ENCODE measurements at regions not wholly inside any gene's neighbourhood (a gene's known extent, or its start where the extent isn't known, plus 50 kb on each side); places are given as distances from the start of the nearest gene placed in this dataset.

DNA sequence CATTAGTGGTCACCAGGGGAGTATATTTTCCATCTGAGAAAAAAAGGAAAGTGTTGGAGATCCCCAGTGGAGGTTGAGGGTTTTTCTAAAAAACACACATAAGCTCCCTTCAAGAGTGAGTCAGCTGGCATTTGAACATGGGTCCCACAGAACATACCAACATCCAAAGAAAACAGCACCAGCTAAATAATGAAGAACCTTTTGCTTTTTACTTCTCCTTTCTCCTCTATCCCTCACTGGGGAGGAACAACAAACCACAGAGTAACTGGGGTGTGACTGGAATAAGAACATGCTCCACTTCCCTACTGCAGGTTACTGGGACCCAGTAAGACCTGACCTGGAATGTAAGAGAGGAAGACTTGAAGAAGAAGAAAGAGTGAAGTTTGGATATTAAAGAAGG is 56.5 kb upstream of the RAPH1 start:
- no peaks in the 10 kb centered on the region for H3K4me1 ChIP-seq (ENCODE audit: control insufficient read depth in 4 of 4, insufficient read depth in 4 of 4, low read length in 3 of 4)
- no peak for DNase-seq (ENCODE audit: low spot score)
- H3K27me3 ChIP-seq (ENCODE audit: control insufficient read depth in 4 of 4, insufficient read depth in 4 of 4, low read length in 3 of 4) = no peaks in the 10 kb centered on the region
- H3K36me3 ChIP-seq (ENCODE audit: control insufficient read depth in 4 of 4, insufficient read depth in 3 of 4, low read depth in 1 of 4, low read length in 3 of 4) = no peaks in the 10 kb centered on the region
- TF ChIP-seq JUND (IDR thresholded peaks at IDR 0.05) (no peak), GABPA (IDR thresholded peaks at IDR 0.05 in 1 of 2, conservative IDR thresholded peaks at IDR 0.05 in 1 of 2) (no peak), YY1 (IDR thresholded peaks at IDR 0.05) (no peak)
- no peak overlapping the region for H3K9ac ChIP-seq (ENCODE audit: low read depth in 1 of 2, low read length in 2 of 2)
- no peak overlapping the region for H3K27ac ChIP-seq (ENCODE audit: low read depth in 1 of 2, low read length in 2 of 2)
- H3K4me3 ChIP-seq (ENCODE audit: low read depth in 1 of 3, low read length in 3 of 3) = no peak overlapping the region
- no peaks in the 10 kb centered on the region for H3K9me3 ChIP-seq (ENCODE audit: control insufficient read depth in 4 of 4, low read length in 3 of 4)

DNA sequence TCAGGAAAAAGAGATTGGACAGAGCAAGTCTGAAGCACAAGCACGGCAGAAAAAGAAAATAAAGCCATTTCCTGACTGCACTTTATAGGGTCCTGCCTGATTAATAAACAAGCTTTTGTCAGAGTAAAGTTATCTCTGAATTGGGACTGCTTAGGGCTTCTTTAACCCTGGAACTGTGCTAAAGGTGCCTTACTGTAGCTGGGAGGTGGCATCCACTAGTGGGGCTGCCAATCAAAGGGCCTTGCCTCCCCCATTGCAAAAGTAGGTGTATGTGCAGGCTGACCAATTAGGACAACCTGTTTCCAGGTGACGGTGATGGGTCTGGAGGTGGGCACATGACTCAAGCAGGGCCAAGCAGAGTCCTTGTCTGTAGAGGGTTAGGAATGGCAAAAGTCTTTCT is 57.4 kb upstream of the RAPH1 start:
- 77% methylated on average over 2 of the region's 2 CpGs for WGBS
- DNase-seq (ENCODE audit: low spot score) = no peak
- Histone ChIP-seq H3K9me3 (ENCODE audit: control insufficient read depth in 4 of 4, low read length in 3 of 4) (no peaks in the 10 kb centered on the region), H3K27ac (ENCODE audit: low read depth in 1 of 2, low read length in 2 of 2) (no peak overlapping the region), H3K9ac (ENCODE audit: low read depth in 1 of 2, low read length in 2 of 2) (no peak overlapping the region), H3K27me3 (ENCODE audit: control insufficient read depth in 4 of 4, insufficient read depth in 4 of 4, low read length in 3 of 4) (no peaks in the 10 kb centered on the region), H3K4me1 (ENCODE audit: control insufficient read depth in 4 of 4, insufficient read depth in 4 of 4, low read length in 3 of 4) (no peaks in the 10 kb centered on the region), H3K36me3 (ENCODE audit: control insufficient read depth in 4 of 4, insufficient read depth in 3 of 4, low read depth in 1 of 4, low read length in 3 of 4) (no peaks in the 10 kb centered on the region), H3K4me3 (ENCODE audit: low read depth in 1 of 3, low read length in 3 of 3) (no peak overlapping the region)
- TF ChIP-seq SP1 (IDR thresholded peaks at IDR 0.05) (peak; percentile 56), JUND (IDR thresholded peaks at IDR 0.05) (no peak)
- TF ChIP-seq, protein P1, sequence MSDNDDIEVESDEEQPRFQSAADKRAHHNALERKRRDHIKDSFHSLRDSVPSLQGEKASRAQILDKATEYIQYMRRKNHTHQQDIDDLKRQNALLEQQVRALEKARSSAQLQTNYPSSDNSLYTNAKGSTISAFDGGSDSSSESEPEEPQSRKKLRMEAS (IDR thresholded peaks at IDR 0.05) = no peak

DNA sequence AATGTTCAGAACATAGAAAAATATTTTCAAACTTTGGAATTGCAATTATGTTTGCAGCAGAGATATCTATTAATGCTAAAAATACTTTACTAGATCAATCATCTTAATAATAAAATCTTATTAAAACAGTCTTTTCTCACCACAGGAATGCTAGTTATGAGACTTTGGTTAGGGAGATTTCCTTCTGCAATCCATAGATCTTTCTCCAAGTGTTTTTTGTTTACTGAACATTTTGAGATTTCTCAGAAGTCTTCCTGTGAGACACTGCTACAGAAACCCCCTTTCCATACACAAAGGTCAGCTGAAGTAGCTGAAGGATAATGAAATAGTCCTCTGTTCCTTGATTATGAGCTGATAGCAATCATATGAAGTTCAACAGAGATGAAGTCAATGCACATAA is 59.4 kb upstream of the RAPH1 start:
- Histone ChIP-seq H3K9ac (ENCODE audit: low read depth in 1 of 2, low read length in 2 of 2) (no peak overlapping the region), H3K9me3 (ENCODE audit: control insufficient read depth in 4 of 4, low read length in 3 of 4) (no peaks in the 10 kb centered on the region), H3K27me3 (ENCODE audit: control insufficient read depth in 4 of 4, insufficient read depth in 4 of 4, low read length in 3 of 4) (no peaks in the 10 kb centered on the region), H3K27ac (ENCODE audit: low read depth in 1 of 2, low read length in 2 of 2) (no peak overlapping the region), H3K4me1 (ENCODE audit: control insufficient read depth in 4 of 4, insufficient read depth in 4 of 4, low read length in 3 of 4) (no peaks in the 10 kb centered on the region), H3K4me3 (ENCODE audit: low read depth in 1 of 3, low read length in 3 of 3) (no peak overlapping the region), H3K36me3 (ENCODE audit: control insufficient read depth in 4 of 4, insufficient read depth in 3 of 4, low read depth in 1 of 4, low read length in 3 of 4) (no peaks in the 10 kb centered on the region)
- TF ChIP-seq, protein P2, sequence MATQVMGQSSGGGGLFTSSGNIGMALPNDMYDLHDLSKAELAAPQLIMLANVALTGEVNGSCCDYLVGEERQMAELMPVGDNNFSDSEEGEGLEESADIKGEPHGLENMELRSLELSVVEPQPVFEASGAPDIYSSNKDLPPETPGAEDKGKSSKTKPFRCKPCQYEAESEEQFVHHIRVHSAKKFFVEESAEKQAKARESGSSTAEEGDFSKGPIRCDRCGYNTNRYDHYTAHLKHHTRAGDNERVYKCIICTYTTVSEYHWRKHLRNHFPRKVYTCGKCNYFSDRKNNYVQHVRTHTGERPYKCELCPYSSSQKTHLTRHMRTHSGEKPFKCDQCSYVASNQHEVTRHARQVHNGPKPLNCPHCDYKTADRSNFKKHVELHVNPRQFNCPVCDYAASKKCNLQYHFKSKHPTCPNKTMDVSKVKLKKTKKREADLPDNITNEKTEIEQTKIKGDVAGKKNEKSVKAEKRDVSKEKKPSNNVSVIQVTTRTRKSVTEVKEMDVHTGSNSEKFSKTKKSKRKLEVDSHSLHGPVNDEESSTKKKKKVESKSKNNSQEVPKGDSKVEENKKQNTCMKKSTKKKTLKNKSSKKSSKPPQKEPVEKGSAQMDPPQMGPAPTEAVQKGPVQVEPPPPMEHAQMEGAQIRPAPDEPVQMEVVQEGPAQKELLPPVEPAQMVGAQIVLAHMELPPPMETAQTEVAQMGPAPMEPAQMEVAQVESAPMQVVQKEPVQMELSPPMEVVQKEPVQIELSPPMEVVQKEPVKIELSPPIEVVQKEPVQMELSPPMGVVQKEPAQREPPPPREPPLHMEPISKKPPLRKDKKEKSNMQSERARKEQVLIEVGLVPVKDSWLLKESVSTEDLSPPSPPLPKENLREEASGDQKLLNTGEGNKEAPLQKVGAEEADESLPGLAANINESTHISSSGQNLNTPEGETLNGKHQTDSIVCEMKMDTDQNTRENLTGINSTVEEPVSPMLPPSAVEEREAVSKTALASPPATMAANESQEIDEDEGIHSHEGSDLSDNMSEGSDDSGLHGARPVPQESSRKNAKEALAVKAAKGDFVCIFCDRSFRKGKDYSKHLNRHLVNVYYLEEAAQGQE (IDR thresholded peaks at IDR 0.05) = no peak
- TF ChIP-seq RXRA (IDR thresholded peaks at IDR 0.05) = no peak
- TF ChIP-seq JUND (IDR thresholded peaks at IDR 0.05) = no peak
- TF ChIP-seq SP1 (IDR thresholded peaks at IDR 0.05) = no peak
- TF ChIP-seq, protein P3, sequence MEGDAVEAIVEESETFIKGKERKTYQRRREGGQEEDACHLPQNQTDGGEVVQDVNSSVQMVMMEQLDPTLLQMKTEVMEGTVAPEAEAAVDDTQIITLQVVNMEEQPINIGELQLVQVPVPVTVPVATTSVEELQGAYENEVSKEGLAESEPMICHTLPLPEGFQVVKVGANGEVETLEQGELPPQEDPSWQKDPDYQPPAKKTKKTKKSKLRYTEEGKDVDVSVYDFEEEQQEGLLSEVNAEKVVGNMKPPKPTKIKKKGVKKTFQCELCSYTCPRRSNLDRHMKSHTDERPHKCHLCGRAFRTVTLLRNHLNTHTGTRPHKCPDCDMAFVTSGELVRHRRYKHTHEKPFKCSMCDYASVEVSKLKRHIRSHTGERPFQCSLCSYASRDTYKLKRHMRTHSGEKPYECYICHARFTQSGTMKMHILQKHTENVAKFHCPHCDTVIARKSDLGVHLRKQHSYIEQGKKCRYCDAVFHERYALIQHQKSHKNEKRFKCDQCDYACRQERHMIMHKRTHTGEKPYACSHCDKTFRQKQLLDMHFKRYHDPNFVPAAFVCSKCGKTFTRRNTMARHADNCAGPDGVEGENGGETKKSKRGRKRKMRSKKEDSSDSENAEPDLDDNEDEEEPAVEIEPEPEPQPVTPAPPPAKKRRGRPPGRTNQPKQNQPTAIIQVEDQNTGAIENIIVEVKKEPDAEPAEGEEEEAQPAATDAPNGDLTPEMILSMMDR (IDR thresholded peaks at IDR 0.05; ENCODE audit: low read depth, low read length, missing input control) = no peak
- no peak for TF ChIP-seq TAF1 (conservative IDR thresholded peaks at IDR 0.05)
- TF ChIP-seq, protein P1 (IDR thresholded peaks at IDR 0.05) = no peak
- TF ChIP-seq FOXA1 (IDR thresholded peaks at IDR 0.05) = no peak
- TF ChIP-seq, protein P4, sequence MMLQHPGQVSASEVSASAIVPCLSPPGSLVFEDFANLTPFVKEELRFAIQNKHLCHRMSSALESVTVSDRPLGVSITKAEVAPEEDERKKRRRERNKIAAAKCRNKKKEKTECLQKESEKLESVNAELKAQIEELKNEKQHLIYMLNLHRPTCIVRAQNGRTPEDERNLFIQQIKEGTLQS (IDR thresholded peaks at IDR 0.05) = no peak
- no peak for TF ChIP-seq FOXA2 (IDR thresholded peaks at IDR 0.05)
- TF ChIP-seq NR2F2 (IDR thresholded peaks at IDR 0.05) = no peak
- DNase-seq (ENCODE audit: low spot score) = no peak
